H9 (cell line): ENCODE measurements at regions not wholly inside any gene's neighbourhood (a gene's known extent, or its start where the extent isn't known, plus 50 kb on each side); places are given as distances from the start of the nearest gene placed in this dataset.
"Not testable (repeated sequence)": the region's sequence is repeated elsewhere in the genome, so short reads cannot be mapped to it uniquely, and the experiment has no call there.

Experiments
- DNase-seq: peaks from one replicate; pipeline ENCODE4 v3.0.0-alpha.2; 2017
- H2AFZ ChIP-seq: one replicate; pipeline ENCODE4 v1.6.1; 2013; ENCODE audit warnings: mild to moderate bottlenecking, low read length, control low read depth, moderate library complexity
- H2AK5ac ChIP-seq: 2 replicates; pipeline ENCODE4 v1.6.1; 2013; ENCODE audit warnings: low read length, control low read depth, mixed read lengths; ENCODE audit not compliant: insufficient read length
- H2BK120ac ChIP-seq: one replicate; pipeline ENCODE4 v1.6.1; 2013; ENCODE audit warnings: low read depth, mild to moderate bottlenecking, low read length, control low read depth, inconsistent platforms; ENCODE audit not compliant: poor library complexity, severe bottlenecking
- H2BK12ac ChIP-seq: 2 replicates; pipeline ENCODE4 v1.6.1; 2013; ENCODE audit warnings: low read length, control low read depth, mixed read lengths, low read depth; ENCODE audit not compliant: insufficient read length
- H2BK15ac ChIP-seq: 2 replicates; pipeline ENCODE4 v1.6.1; 2013; ENCODE audit warnings: low read depth, low read length, control low read depth
- H2BK20ac ChIP-seq: one replicate; pipeline ENCODE4 v1.6.1; 2013; ENCODE audit warnings: low read depth, mild to moderate bottlenecking, low read length, control low read depth, inconsistent platforms; ENCODE audit not compliant: poor library complexity, severe bottlenecking
- H2BK5ac ChIP-seq: 2 replicates; pipeline ENCODE4 v1.6.1; 2013; ENCODE audit warnings: low read length, control low read depth, mixed read lengths; ENCODE audit not compliant: insufficient read length
- H3K14ac ChIP-seq: 2 replicates; pipeline ENCODE4 v1.6.1; 2013; ENCODE audit warnings: low read length, control low read depth; ENCODE audit not compliant: insufficient read depth
- H3K18ac ChIP-seq: 2 replicates; pipeline ENCODE4 v1.6.1; 2013; ENCODE audit warnings: low read depth, mild to moderate bottlenecking, mixed read lengths, low read length, control low read depth; ENCODE audit not compliant: insufficient read length
- H3K23ac ChIP-seq: 2 replicates; pipeline ENCODE4 v1.6.1; 2013; ENCODE audit warnings: low read length, control low read depth, mixed read lengths, low read depth; ENCODE audit not compliant: insufficient read length
- H3K23me2 ChIP-seq: 2 replicates; pipeline ENCODE4 v1.6.1; 2013; ENCODE audit warnings: low read depth, mild to moderate bottlenecking, mixed read lengths, low read length, control low read depth; ENCODE audit not compliant: insufficient read length, poor library complexity, severe bottlenecking
- H3K27ac ChIP-seq: 2 replicates; pipeline ENCODE4 v1.5.1; 2013; ENCODE audit warnings: low read length, control low read depth, mixed read lengths, low read depth; ENCODE audit not compliant: insufficient read length
- H3K27me3 ChIP-seq: 2 replicates; pipeline ENCODE4 v1.6.1; 2013; ENCODE audit warnings: low read length, control low read depth, inconsistent platforms; ENCODE audit not compliant: insufficient read depth
- H3K4ac ChIP-seq: 2 replicates; pipeline ENCODE4 v1.6.1; 2013; ENCODE audit warnings: low read depth, mild to moderate bottlenecking, control low read depth, inconsistent platforms, low read length, moderate library complexity
- H3K4me1 ChIP-seq: 2 replicates; pipeline ENCODE4 v1.6.1; 2013; ENCODE audit warnings: low read length, control low read depth, inconsistent platforms; ENCODE audit not compliant: insufficient read depth
- H3K4me2 ChIP-seq: 2 replicates; pipeline ENCODE4 v1.6.1; 2013; ENCODE audit warnings: low read length, control low read depth, mixed read lengths; ENCODE audit not compliant: insufficient read length, insufficient read depth
- H3K56ac ChIP-seq: 2 replicates; pipeline ENCODE4 v1.6.1; 2013; ENCODE audit warnings: low read depth, mild to moderate bottlenecking, mixed read lengths, low read length, control low read depth; ENCODE audit not compliant: insufficient read length
- H3K79me1 ChIP-seq: 2 replicates; pipeline ENCODE4 v1.6.1; 2013; ENCODE audit warnings: low read depth, mild to moderate bottlenecking, moderate library complexity, low read length, control low read depth, inconsistent platforms; ENCODE audit not compliant: insufficient read depth, poor library complexity, severe bottlenecking
- H3K79me2 ChIP-seq: 2 replicates; pipeline ENCODE4 v1.6.1; 2013; ENCODE audit warnings: low read length, control low read depth, inconsistent platforms; ENCODE audit not compliant: insufficient read depth
- H3K9ac ChIP-seq: 2 replicates; pipeline ENCODE4 v1.6.1; 2013; ENCODE audit warnings: low read length, control low read depth, mixed read lengths; ENCODE audit not compliant: insufficient read length; ENCODE audit errors: extremely low read depth
- H3K9me3 ChIP-seq: one replicate; pipeline ENCODE4 v1.6.1; 2013; ENCODE audit warnings: low read depth, low read length, inconsistent platforms; ENCODE audit not compliant: control insufficient read depth
- H3T11ph ChIP-seq: one replicate; pipeline ENCODE4 v1.6.1; 2013; ENCODE audit warnings: mild to moderate bottlenecking, low read length, control low read depth, inconsistent platforms
- H4K20me1 ChIP-seq: one replicate; pipeline ENCODE4 v1.6.1; 2013; ENCODE audit not compliant: control insufficient read depth, insufficient read length, insufficient read depth
- H4K5ac ChIP-seq: 2 replicates; pipeline ENCODE4 v1.6.1; 2013; ENCODE audit warnings: low read depth, mild to moderate bottlenecking, mixed read lengths, low read length, control low read depth; ENCODE audit not compliant: insufficient read length
- H4K8ac ChIP-seq: replicated peaks from 2 replicates; pipeline ENCODE4 v1.6.1; 2013; ENCODE audit warnings: low read length, control low read depth, mixed read lengths, low read depth; ENCODE audit not compliant: insufficient read length
- H4K91ac ChIP-seq: 2 replicates; pipeline ENCODE4 v1.6.1; 2013; ENCODE audit warnings: low read depth, mild to moderate bottlenecking, moderate library complexity, mixed read lengths, low read length, control low read depth; ENCODE audit not compliant: insufficient read length
- H3K27ac Mint-ChIP-seq, 3 experiments: 2 replicates in 2 of 3; 3 replicates in 1 of 3; pipeline ENCODE4 v1.8.0; 2020 to 2021; ENCODE audit warnings: mixed read lengths in 3 of 3, mild to moderate bottlenecking in 1 of 3, moderate library complexity in 1 of 3
- H3K27me3 Mint-ChIP-seq: 2 replicates; pipeline ENCODE4 v1.8.0; 2021; ENCODE audit warnings: low read depth, mild to moderate bottlenecking, moderate library complexity, mixed read lengths
- H3K36me3 Mint-ChIP-seq, 3 experiments: 2 replicates in 2 of 3; 3 replicates in 1 of 3; pipeline ENCODE4 v1.8.0; 2020 to 2021; ENCODE audit warnings: low read depth in 3 of 3, mixed read lengths in 3 of 3; ENCODE audit not compliant: insufficient read depth in 1 of 3
- H3K4me1 Mint-ChIP-seq, 2 experiments: 2 replicates each; pipeline ENCODE4 v1.8.0; 2020; ENCODE audit warnings: mixed read lengths in 2 of 2
- H3K4me3 Mint-ChIP-seq, 2 experiments: 2 replicates in 1 of 2; 3 replicates in 1 of 2; pipeline ENCODE4 v1.8.0; 2020 to 2021; ENCODE audit warnings: mild to moderate bottlenecking in 2 of 2, mixed read lengths in 2 of 2, moderate library complexity in 1 of 2
- H3K9me3 Mint-ChIP-seq, 2 experiments: 2 replicates in 1 of 2; 3 replicates in 1 of 2; pipeline ENCODE4 v1.8.0; 2020; ENCODE audit warnings: mild to moderate bottlenecking in 2 of 2, mixed read lengths in 2 of 2, moderate library complexity in 1 of 2
- WGBS: extraction: QIAGEN DNeasy Blood & Tissue Kit; methylation state at CpG from one replicate; pipeline ENCODE4 v1.1.7; 2013; ENCODE audit warnings: missing lambda C conversion rate, low lambda C conversion rate, mixed read lengths; ENCODE audit not compliant: insufficient read length; ENCODE audit errors: extremely low coverage; 5-methylcytosine and 5-hydroxymethylcytosine counted together

GRCh38 chr9:65384066-65384465 lies 99.1 kb upstream of the FOXD4L5 start:
- H3K14ac ChIP-seq, H3K18ac ChIP-seq, H2BK5ac ChIP-seq, H2BK20ac ChIP-seq, H3K79me2 ChIP-seq, H4K91ac ChIP-seq, H2BK12ac ChIP-seq, H3K56ac ChIP-seq, H3K4me1 Mint-ChIP-seq, H3K27ac ChIP-seq, H2AK5ac ChIP-seq, DNase-seq, H3T11ph ChIP-seq, H2BK120ac ChIP-seq, H3K4me3 Mint-ChIP-seq, H3K27me3 ChIP-seq, H4K8ac ChIP-seq, H3K23me2 ChIP-seq, H3K4me2 ChIP-seq, H3K27ac Mint-ChIP-seq, H3K9ac ChIP-seq, H2BK15ac ChIP-seq, H3K23ac ChIP-seq, H3K79me1 ChIP-seq, H2AFZ ChIP-seq, H4K5ac ChIP-seq, H4K20me1 ChIP-seq, H3K4me1 ChIP-seq, H3K4ac ChIP-seq: not testable (repeated sequence)
- H3K9me3 ChIP-seq = peaks cover 12% of the 10 kb centered on the region
- H3K9me3 Mint-ChIP-seq = peaks cover 53 to 58% of the 10 kb centered on the region in 2 experiments
- WGBS = no CpG with 5 or more reads among the region's 11 CpGs
- H3K36me3 Mint-ChIP-seq = peaks cover 13 to 24% (median 14%) of the 10 kb centered on the region in 3 experiments
- peaks cover 13% of the 10 kb centered on the region for H3K27me3 Mint-ChIP-seq

GRCh38 chr9:65383646-65384045 lies 98.6 kb upstream of the FOXD4L5 start:
- not testable (repeated sequence) for H2BK5ac ChIP-seq, H3K4me1 ChIP-seq, H3K9ac ChIP-seq, H3K23me2 ChIP-seq, H3K56ac ChIP-seq, DNase-seq, H4K8ac ChIP-seq, H3K14ac ChIP-seq, H3K4me1 Mint-ChIP-seq, H2BK20ac ChIP-seq, H2AFZ ChIP-seq, H3T11ph ChIP-seq, H3K27ac ChIP-seq, H4K20me1 ChIP-seq, H3K18ac ChIP-seq, H3K4me3 Mint-ChIP-seq, H4K91ac ChIP-seq, H2BK15ac ChIP-seq, H3K79me2 ChIP-seq, H3K4ac ChIP-seq, H3K27ac Mint-ChIP-seq, H3K4me2 ChIP-seq, H3K23ac ChIP-seq, H3K79me1 ChIP-seq, H4K5ac ChIP-seq, H2BK12ac ChIP-seq, H3K27me3 ChIP-seq, H2BK120ac ChIP-seq, H2AK5ac ChIP-seq
- H3K9me3 ChIP-seq = peaks cover 12% of the 10 kb centered on the region
- peaks cover 50 to 55% of the 10 kb centered on the region in 2 experiments for H3K9me3 Mint-ChIP-seq
- peaks cover 13 to 24% (median 14%) of the 10 kb centered on the region in 3 experiments for H3K36me3 Mint-ChIP-seq
- WGBS = no CpG with 5 or more reads among the region's 20 CpGs
- peaks cover 13% of the 10 kb centered on the region for H3K27me3 Mint-ChIP-seq
